ENCODE measurements at regions not wholly inside any gene's neighbourhood (a gene's known extent, or its start where the extent isn't known, plus 50 kb on each side); places are given as distances from the start of the nearest gene placed in this dataset.
"Not testable (repeated sequence)": the region's sequence is repeated elsewhere in the genome, so short reads cannot be mapped to it uniquely, and the experiment has no call there.

- POLR2A ChIA-PET (ENCODE audit: low non-redundant PET) = no interaction called here
Measured at GRCh38 chr16:9666834-9667480, 515.3 kb downstream of the GRIN2A start.

GRCh38 chr16:9670033-9670432, 512.2 kb downstream of the GRIN2A start:
- Histone ChIP-seq H3K27me3 (replicated peaks; ENCODE audit: insufficient read depth, low read depth, low read length, poor library complexity) (no peaks in the 10 kb centered on the region), H3K27ac (ENCODE audit: low read depth, low read length, poor library complexity, severe bottlenecking) (no peak overlapping the region), H3K9me3 (ENCODE audit: low read depth, low read length, poor library complexity, severe bottlenecking) (no peaks in the 10 kb centered on the region), H3K4me1 (ENCODE audit: insufficient read depth, low read length, poor library complexity, severe bottlenecking) (no peaks in the 10 kb centered on the region), H3K36me3 (ENCODE audit: insufficient read depth, low read length, poor library complexity, severe bottlenecking) (no peaks in the 10 kb centered on the region), H3K4me3 (ENCODE audit: low read depth, low read length, poor library complexity, severe bottlenecking) (no peak overlapping the region)
- ChIA-PET CTCF (no interaction called here), POLR2A (ENCODE audit: low non-redundant PET) (no interaction called here)
- no TSS peak for BruUV-seq (replicated peaks)
- no peak for DNase-seq (ENCODE audit: low spot score)
- TF ChIP-seq EZH2 (IDR thresholded peaks at IDR 0.05; ENCODE audit: borderline replicate concordance, low read depth, low read length, poor library complexity, severe bottlenecking) = no peak
- TF ChIP-seq CTCF (conservative IDR thresholded peaks at IDR 0.05; ENCODE audit: low read depth, low read length) = no peak
- intact Hi-C loops (cut with micrococcal nuclease; ENCODE audit: unreplicated experiment) = no loop called here

More at GRCh38 chr16:9666834-9667480, 515.3 kb downstream of the GRIN2A start:
- H3K27ac ChIP-seq (ENCODE audit: low read depth, low read length, poor library complexity, severe bottlenecking) = no peak overlapping the region
- peaks cover 5% of the 10 kb centered on the region for H3K27me3 ChIP-seq (replicated peaks; ENCODE audit: insufficient read depth, low read depth, low read length, poor library complexity)
- H3K4me1 ChIP-seq (ENCODE audit: insufficient read depth, low read length, poor library complexity, severe bottlenecking) = no peaks in the 10 kb centered on the region
- intact Hi-C loops (cut with micrococcal nuclease; ENCODE audit: unreplicated experiment) = no loop called here
- H3K9me3 ChIP-seq (ENCODE audit: low read depth, low read length, poor library complexity, severe bottlenecking) = no peaks in the 10 kb centered on the region
- CTCF ChIA-PET = no interaction called here
- no TSS peak for BruUV-seq (replicated peaks)
- no peaks in the 10 kb centered on the region for H3K36me3 ChIP-seq (ENCODE audit: insufficient read depth, low read length, poor library complexity, severe bottlenecking)
- TF ChIP-seq EZH2 (IDR thresholded peaks at IDR 0.05; ENCODE audit: borderline replicate concordance, low read depth, low read length, poor library complexity, severe bottlenecking) (no peak), CTCF (conservative IDR thresholded peaks at IDR 0.05; ENCODE audit: low read depth, low read length) (no peak)
- no peak for DNase-seq (ENCODE audit: low spot score)
- H3K4me3 ChIP-seq (ENCODE audit: low read depth, low read length, poor library complexity, severe bottlenecking) = no peak overlapping the region

- BruUV-seq (replicated peaks); POLR2A ChIA-PET (ENCODE audit: low non-redundant PET); intact Hi-C loops (cut with micrococcal nuclease; ENCODE audit: unreplicated experiment); H3K27me3 ChIP-seq (replicated peaks; ENCODE audit: insufficient read depth, low read depth, low read length, poor library complexity); DNase-seq (ENCODE audit: low spot score); H3K4me1 ChIP-seq (ENCODE audit: insufficient read depth, low read length, poor library complexity, severe bottlenecking); H3K4me3 ChIP-seq (ENCODE audit: low read depth, low read length, poor library complexity, severe bottlenecking); H3K36me3 ChIP-seq (ENCODE audit: insufficient read depth, low read length, poor library complexity, severe bottlenecking); H3K27ac ChIP-seq (ENCODE audit: low read depth, low read length, poor library complexity, severe bottlenecking); H3K9me3 ChIP-seq (ENCODE audit: low read depth, low read length, poor library complexity, severe bottlenecking); CTCF ChIA-PET: not testable (repeated sequence)
Measured at GRCh38 chr16:9670616-9671015, 511.6 kb downstream of the GRIN2A start.

- intact Hi-C loops (cut with micrococcal nuclease; ENCODE audit: unreplicated experiment); DNase-seq (ENCODE audit: low spot score); H3K4me1 ChIP-seq (ENCODE audit: insufficient read depth, low read length, poor library complexity, severe bottlenecking); H3K36me3 ChIP-seq (ENCODE audit: insufficient read depth, low read length, poor library complexity, severe bottlenecking); BruUV-seq (replicated peaks); H3K4me3 ChIP-seq (ENCODE audit: low read depth, low read length, poor library complexity, severe bottlenecking); H3K27ac ChIP-seq (ENCODE audit: low read depth, low read length, poor library complexity, severe bottlenecking); POLR2A ChIA-PET (ENCODE audit: low non-redundant PET); H3K9me3 ChIP-seq (ENCODE audit: low read depth, low read length, poor library complexity, severe bottlenecking); CTCF ChIA-PET: not testable (repeated sequence)
- peaks cover 27% of the 10 kb centered on the region for H3K27me3 ChIP-seq (replicated peaks; ENCODE audit: insufficient read depth, low read depth, low read length, poor library complexity)
Measured at GRCh38 chr16:9676560-9677300, 505.5 kb downstream of the GRIN2A start.
